PC-9 (cell line): ENCODE measurements at regions not wholly inside any gene's neighbourhood (a gene's known extent, or its start where the extent isn't known, plus 50 kb on each side); places are given as distances from the start of the nearest gene placed in this dataset.

Source experiments
- BruUV-seq: library from RNA; stranded (reverse); fragments of 400-500 nt; replicated peaks from 2 replicates; lab custom pipeline; 2021; lab: Mats Ljungman, UMichigan
- CTCF ChIA-PET: fragments of 300-600 bp; sonication (Branson Sonifier 250); formaldehyde crosslinking; loops from one replicate; lab custom pipeline; 2022; ENCODE audit warnings: antibody characterized with exemption; lab: Charles Lee
- POLR2A ChIA-PET: fragments of 300-600 bp; sonication (Branson Sonifier 250); formaldehyde crosslinking; loops from one replicate; lab custom pipeline; 2022; ENCODE audit warnings: antibody characterized with exemption; ENCODE audit not compliant: unreplicated experiment; lab: Charles Lee
- DNase-seq, 2 experiments: peaks; one replicate each; pipeline versions ENCODE4 v3.0.0 to v3.0.0-alpha.2; 2015 to 2022; ENCODE audit warnings: mixed read lengths in 1 of 2
- H2AFZ ChIP-seq: fragments of 200-600 bp; sonication (generic); 2 replicates; pipeline ENCODE4 v1.8.1; 2017; ENCODE audit warnings: antibody characterized with exemption
- H3F3A ChIP-seq: fragments of 200-600 bp; sonication (generic); 2 replicates; pipeline ENCODE4 v1.8.1; 2017; ENCODE audit warnings: antibody characterized with exemption, mild to moderate bottlenecking, low read depth; ENCODE audit not compliant: insufficient read depth
- H3K27ac ChIP-seq: fragments of 200-600 bp; sonication (generic); 2 replicates; pipeline ENCODE4 v1.6.1; 2016; ENCODE audit warnings: mixed run types
- H3K27me3 ChIP-seq: fragments of 200-600 bp; sonication (generic); 2 replicates; pipeline ENCODE4 v1.6.1; 2016; ENCODE audit warnings: low read depth, mixed run types; ENCODE audit not compliant: insufficient read depth
- H3K36me3 ChIP-seq: fragments of 200-600 bp; sonication (generic); 2 replicates; pipeline ENCODE4 v1.6.1; 2016; ENCODE audit warnings: low read depth, mixed run types
- H3K4me1 ChIP-seq: fragments of 200-600 bp; sonication (generic); replicated peaks from 2 replicates; pipeline ENCODE4 v1.6.1; 2016; ENCODE audit warnings: mixed run types; ENCODE audit not compliant: insufficient read depth
- H3K4me2 ChIP-seq: fragments of 200-600 bp; sonication (generic); 2 replicates; pipeline ENCODE4 v1.6.1; 2017; ENCODE audit warnings: mixed run types
- H3K4me3 ChIP-seq: fragments of 200-600 bp; sonication (generic); 2 replicates; pipeline ENCODE4 v1.6.1; 2016; ENCODE audit warnings: mixed run types
- H3K79me2 ChIP-seq: fragments of 200-600 bp; sonication (generic); 2 replicates; pipeline ENCODE4 v1.6.1; 2017; ENCODE audit warnings: low read depth, mixed run types
- H3K9me2 ChIP-seq: fragments of 200-600 bp; sonication (generic); 2 replicates; pipeline ENCODE4 v1.8.1; 2017; ENCODE audit warnings: mild to moderate bottlenecking; ENCODE audit not compliant: insufficient read depth
- H3K9me3 ChIP-seq: fragments of 200-600 bp; sonication (generic); 2 replicates; pipeline ENCODE4 v1.8.1; 2016; ENCODE audit warnings: low read depth; ENCODE audit not compliant: insufficient read depth
- H4K20me1 ChIP-seq: fragments of 200-600 bp; sonication (generic); 2 replicates; pipeline ENCODE4 v1.8.1; 2017; ENCODE audit not compliant: insufficient read depth
- EZH2 ChIP-seq: fragments of 200-600 bp; sonication (generic); IDR thresholded peaks from 2 replicates; pipeline ENCODE4 v1.8.0; 2017; ENCODE audit warnings: antibody characterized with exemption, low read depth
- intact Hi-C: fragments of 100-400 bp; cut with micrococcal nuclease; formaldehyde crosslinking; loops from one replicate; pipeline ENCODE4 v1.10.0; 2022; ENCODE audit not compliant: unreplicated experiment
- TF ChIP-seq, protein P1 (sequence below): fragments of 200-600 bp; sonication (generic); conservative IDR thresholded peaks from 2 replicates; pipeline ENCODE4 v1.6.1; 2017; ENCODE audit warnings: mixed run types, antibody characterized with exemption, mild to moderate bottlenecking, moderate library complexity

DNA sequence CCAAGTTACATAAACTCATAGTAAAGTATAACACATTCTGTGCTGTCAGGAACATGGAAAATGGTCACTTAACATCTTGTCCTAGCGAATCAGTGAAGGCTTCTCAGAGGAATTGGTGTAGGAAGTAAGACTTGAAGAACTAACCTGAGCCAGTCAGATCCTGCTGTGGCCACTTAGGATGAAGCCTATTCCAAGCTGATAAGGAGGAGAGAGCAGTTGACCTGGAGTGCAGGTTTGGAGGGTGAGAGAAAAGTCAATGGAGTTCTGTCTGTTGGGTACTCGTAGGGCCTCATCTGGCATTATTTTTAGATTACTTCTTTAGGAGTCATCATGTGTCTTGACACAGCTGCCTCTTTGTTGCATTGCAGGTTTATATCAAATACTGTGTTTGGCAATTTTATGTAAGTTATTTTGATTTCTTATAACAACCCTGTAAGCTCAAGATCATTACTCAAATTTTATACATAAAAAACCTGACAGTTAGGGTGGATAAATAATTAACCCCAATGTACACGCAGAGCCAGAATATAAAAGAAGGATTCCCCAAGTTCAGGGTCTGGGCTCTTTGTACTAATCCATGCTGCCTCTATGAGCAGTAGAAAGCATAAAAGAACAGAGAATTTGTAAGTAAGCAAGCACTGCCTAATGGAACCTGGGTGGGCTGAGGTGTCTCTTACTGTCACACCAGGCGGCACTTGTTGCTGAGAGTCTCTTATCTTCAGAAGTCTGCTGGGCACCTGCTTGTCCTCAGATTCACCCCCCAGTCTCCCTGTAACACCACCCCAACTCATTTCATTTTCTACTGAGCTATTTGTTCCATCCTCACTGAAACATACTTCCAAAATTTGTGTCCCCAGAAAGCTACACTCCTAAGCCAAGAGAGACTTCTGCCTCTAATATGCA, 252.1 kb upstream of the NT5C1B start:
- no peak overlapping the region for H3K4me3 ChIP-seq
- H3K9me2 ChIP-seq = no peaks in the 10 kb centered on the region
- H2AFZ ChIP-seq = no peak overlapping the region
- DNase-seq = no peak
- intact Hi-C loops = no loop called here
- H3K4me1 ChIP-seq = no peaks in the 10 kb centered on the region
- H3F3A ChIP-seq = no peaks in the 10 kb centered on the region
- no peaks in the 10 kb centered on the region for H3K27me3 ChIP-seq
- no peak overlapping the region for H3K27ac ChIP-seq
- BruUV-seq = no TSS peak
- no peaks in the 10 kb centered on the region for H3K79me2 ChIP-seq
- POLR2A ChIA-PET = no interaction called here
- H3K36me3 ChIP-seq = no peaks in the 10 kb centered on the region
- no peak overlapping the region for H3K4me2 ChIP-seq
- no peaks in the 10 kb centered on the region for H4K20me1 ChIP-seq
- no peaks in the 10 kb centered on the region for H3K9me3 ChIP-seq
- CTCF ChIA-PET = no interaction called here
- TF ChIP-seq, protein P1, sequence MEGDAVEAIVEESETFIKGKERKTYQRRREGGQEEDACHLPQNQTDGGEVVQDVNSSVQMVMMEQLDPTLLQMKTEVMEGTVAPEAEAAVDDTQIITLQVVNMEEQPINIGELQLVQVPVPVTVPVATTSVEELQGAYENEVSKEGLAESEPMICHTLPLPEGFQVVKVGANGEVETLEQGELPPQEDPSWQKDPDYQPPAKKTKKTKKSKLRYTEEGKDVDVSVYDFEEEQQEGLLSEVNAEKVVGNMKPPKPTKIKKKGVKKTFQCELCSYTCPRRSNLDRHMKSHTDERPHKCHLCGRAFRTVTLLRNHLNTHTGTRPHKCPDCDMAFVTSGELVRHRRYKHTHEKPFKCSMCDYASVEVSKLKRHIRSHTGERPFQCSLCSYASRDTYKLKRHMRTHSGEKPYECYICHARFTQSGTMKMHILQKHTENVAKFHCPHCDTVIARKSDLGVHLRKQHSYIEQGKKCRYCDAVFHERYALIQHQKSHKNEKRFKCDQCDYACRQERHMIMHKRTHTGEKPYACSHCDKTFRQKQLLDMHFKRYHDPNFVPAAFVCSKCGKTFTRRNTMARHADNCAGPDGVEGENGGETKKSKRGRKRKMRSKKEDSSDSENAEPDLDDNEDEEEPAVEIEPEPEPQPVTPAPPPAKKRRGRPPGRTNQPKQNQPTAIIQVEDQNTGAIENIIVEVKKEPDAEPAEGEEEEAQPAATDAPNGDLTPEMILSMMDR = no peak
- no peak for TF ChIP-seq EZH2

DNA sequence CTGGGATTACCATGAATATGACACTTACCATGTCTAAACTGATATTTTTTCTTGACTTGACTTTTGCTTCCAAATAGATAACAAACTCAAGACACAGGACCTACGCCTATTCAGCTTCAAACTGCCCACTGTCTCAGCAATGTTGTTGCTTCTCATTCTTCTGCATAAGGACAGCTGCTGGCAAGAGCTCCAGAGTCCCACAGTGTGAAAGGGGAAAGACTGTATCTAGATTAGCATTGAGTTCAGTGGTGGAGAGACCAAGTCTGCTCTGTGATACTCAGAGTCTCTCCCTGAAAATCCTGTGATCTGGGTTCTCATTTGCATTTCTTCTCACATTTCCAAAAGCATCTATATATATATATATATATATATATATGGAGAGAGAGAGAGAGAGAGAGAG, 247.9 kb upstream of the NT5C1B start:
- H4K20me1 ChIP-seq = no peaks in the 10 kb centered on the region
- CTCF ChIA-PET = interaction anchor here (0.6 kb wide), 1 partner anchor 989 kb away, joined by 4 read pairs; no protein-coding TSS in a partner anchor
- no peak overlapping the region for H3K27ac ChIP-seq
- no peaks in the 10 kb centered on the region for H3K36me3 ChIP-seq
- no TSS peak for BruUV-seq
- H3K79me2 ChIP-seq = no peaks in the 10 kb centered on the region
- H3K9me2 ChIP-seq = no peaks in the 10 kb centered on the region
- POLR2A ChIA-PET = interaction anchor here (0.7 kb wide), 1 partner anchor 1330 kb away, joined by 5 read pairs; no protein-coding TSS in a partner anchor
- H3K4me1 ChIP-seq = peaks cover 15% of the 10 kb centered on the region
- no peaks in the 10 kb centered on the region for H3K9me3 ChIP-seq
- H2AFZ ChIP-seq = no peak overlapping the region
- no peak overlapping the region for H3K4me3 ChIP-seq
- intact Hi-C loops = no loop called here
- no peaks in the 10 kb centered on the region for H3F3A ChIP-seq
- H3K4me2 ChIP-seq = no peak overlapping the region
- no peak for DNase-seq
- no peaks in the 10 kb centered on the region for H3K27me3 ChIP-seq
- TF ChIP-seq, protein P1 = no peak
- TF ChIP-seq EZH2 = no peak

DNA sequence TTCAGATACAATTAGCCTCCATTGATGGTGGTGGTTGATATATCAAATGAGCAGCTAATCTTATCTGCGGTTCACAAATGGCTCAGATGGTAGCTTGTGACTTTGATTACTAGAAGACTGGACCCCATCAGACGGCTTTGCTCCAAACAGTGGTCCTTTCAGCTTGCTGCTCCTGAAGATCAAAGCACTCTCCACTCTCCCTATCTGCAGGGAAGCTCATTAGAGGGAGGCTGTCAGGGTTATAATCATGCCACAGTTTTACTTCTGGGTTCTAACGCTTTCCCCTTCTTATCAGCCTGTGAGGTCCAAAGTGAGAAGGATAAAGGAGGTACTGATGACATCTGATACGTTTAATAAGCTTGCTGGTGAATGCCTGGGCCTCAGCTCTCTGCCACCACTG, 247.1 kb upstream of the NT5C1B start:
- CTCF ChIA-PET = no interaction called here
- POLR2A ChIA-PET = interaction anchor here (0.7 kb wide), 1 partner anchor 1329 kb away, joined by 5 read pairs; no protein-coding TSS in a partner anchor
- BruUV-seq = no TSS peak

More for the DNA sequence above, 247.1 kb upstream of the NT5C1B start:
- no peaks in the 10 kb centered on the region for H4K20me1 ChIP-seq
- no peak for TF ChIP-seq EZH2
- TF ChIP-seq, protein P1 = no peak
- H3K4me2 ChIP-seq = no peak overlapping the region
- no peaks in the 10 kb centered on the region for H3K9me2 ChIP-seq
- no peak overlapping the region for H2AFZ ChIP-seq
- H3K36me3 ChIP-seq = no peaks in the 10 kb centered on the region
- no peaks in the 10 kb centered on the region for H3K79me2 ChIP-seq
- H3K4me3 ChIP-seq = no peak overlapping the region
- H3K4me1 ChIP-seq = peaks cover 23% of the 10 kb centered on the region
- no peaks in the 10 kb centered on the region for H3K27me3 ChIP-seq
- H3K27ac ChIP-seq = no peak overlapping the region
- H3K9me3 ChIP-seq = no peaks in the 10 kb centered on the region
- H3F3A ChIP-seq = no peaks in the 10 kb centered on the region
- DNase-seq = no peak
- intact Hi-C loops = no loop called here
